GM10266 (cell line): ENCODE measurements at regions not wholly inside any gene's neighbourhood (a gene's known extent, or its start where the extent isn't known, plus 50 kb on each side); places are given as distances from the start of the nearest gene placed in this dataset.

Experiments
- DNase-seq: peaks from one replicate; pipeline ENCODE4 v3.0.0; 2012; ENCODE audit errors: extremely low spot score
- TF ChIP-seq, protein P1 (sequence below): IDR thresholded peaks from 2 replicates; pipeline ENCODE4 v1.5.1; 2012; ENCODE audit warnings: mild to moderate bottlenecking, low read depth; ENCODE audit not compliant: control insufficient read depth, insufficient read depth; ENCODE audit errors: missing control alignments

DNA sequence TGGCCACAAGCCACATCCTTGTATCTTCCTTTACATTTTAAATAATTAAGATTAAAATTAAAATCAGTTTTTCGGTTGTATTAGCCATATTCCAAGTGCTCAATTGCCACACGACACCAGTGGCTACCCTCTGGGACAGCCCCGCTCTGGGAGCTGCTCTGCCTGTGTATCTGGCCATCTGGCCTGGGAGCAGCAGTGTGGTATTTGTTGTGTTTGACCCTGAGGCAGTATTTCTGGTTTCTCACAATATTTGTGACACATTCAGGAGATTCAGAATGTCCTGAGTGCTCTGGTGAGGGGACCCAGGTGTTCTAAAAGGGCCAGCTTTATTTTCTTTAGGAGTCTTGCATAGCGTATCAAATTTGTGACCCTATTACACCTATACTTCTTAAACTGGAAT is 179.0 kb downstream of the SUCLA2 start:
- TF ChIP-seq, protein P1, sequence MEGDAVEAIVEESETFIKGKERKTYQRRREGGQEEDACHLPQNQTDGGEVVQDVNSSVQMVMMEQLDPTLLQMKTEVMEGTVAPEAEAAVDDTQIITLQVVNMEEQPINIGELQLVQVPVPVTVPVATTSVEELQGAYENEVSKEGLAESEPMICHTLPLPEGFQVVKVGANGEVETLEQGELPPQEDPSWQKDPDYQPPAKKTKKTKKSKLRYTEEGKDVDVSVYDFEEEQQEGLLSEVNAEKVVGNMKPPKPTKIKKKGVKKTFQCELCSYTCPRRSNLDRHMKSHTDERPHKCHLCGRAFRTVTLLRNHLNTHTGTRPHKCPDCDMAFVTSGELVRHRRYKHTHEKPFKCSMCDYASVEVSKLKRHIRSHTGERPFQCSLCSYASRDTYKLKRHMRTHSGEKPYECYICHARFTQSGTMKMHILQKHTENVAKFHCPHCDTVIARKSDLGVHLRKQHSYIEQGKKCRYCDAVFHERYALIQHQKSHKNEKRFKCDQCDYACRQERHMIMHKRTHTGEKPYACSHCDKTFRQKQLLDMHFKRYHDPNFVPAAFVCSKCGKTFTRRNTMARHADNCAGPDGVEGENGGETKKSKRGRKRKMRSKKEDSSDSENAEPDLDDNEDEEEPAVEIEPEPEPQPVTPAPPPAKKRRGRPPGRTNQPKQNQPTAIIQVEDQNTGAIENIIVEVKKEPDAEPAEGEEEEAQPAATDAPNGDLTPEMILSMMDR: no peak
- no peak for DNase-seq

DNA sequence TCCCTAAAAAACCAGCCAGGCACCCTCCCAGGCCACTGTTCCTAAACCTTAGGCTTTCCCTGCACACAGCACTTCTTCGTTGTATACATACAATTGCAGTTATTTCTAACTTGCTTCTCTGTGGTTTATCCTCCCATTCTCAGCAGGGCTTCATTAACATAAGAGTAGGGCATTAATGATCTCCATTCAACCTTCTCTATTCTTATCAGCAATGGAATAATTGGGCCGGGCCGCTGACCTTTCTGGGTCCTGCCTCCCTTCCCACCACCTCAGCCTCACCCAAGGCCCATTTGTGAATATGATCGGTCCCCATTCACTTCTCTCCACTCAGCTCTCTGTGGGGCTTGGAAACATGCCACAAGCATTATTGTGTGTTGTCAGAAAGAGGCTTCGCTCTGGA is 184.2 kb downstream of the SUCLA2 start:
- no peak for DNase-seq
- TF ChIP-seq, protein P1: no peak

DNA sequence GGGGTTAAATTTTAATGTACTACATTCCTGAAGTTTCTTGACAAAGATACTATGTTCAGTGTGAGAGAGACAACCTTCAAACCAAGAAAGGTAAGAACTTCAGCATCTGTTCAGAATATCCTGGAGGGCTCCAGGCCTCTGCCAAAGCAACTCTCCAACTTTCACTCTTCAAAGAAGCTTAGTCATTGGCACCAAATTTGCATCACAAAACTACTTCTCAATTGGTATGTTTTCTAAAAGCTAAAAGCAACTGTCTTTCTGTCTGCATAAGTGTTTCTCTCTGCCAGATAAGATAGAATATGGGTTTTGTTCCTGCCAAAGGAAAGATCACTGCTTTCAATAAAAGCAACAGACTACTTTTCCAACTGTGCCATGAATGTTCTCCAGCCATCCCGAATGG is 187.4 kb downstream of the SUCLA2 start:
- no peak for DNase-seq
- TF ChIP-seq, protein P1: no peak

DNA sequence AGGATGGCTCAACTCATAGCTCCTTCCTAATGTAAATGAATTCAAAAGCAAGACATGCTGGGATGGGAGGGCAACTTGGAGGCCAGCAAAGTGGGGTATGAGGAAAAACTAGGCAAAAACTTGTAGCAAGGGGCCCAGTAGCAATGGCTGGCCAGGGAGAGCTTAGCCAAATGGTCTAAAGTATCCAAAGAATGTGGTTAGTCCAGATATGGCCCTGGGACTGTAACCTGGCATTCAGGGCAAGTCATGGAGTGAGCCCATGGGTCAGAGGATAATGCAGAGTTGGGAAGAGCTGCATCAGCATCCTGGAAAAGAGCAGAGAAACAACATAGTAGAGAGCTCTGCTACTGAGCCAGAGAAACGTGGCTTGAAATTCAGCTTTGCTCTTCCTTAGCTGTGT is 191.7 kb downstream of the SUCLA2 start:
- DNase-seq: no peak
- TF ChIP-seq, protein P1: no peak

DNA sequence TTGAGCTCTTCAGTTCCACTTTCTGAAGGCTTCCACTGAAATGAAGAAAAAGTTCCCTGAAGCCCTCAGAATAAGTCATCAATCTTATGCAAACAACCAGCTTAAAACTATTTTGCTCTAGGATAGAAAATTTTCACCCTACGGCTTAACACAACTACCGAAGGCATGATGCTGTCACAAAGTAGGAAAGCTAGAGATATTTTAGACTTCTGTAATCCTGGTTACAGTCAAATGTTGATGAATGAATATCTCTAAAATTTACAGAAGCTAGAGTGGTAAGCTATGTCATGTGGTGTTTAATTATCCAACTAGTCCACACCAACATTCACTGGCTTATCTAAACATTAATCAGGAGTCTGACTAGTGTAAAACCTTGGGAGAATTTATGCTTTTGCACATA is 197.9 kb downstream of the SUCLA2 start:
- DNase-seq: no peak
- TF ChIP-seq, protein P1: no peak

DNA sequence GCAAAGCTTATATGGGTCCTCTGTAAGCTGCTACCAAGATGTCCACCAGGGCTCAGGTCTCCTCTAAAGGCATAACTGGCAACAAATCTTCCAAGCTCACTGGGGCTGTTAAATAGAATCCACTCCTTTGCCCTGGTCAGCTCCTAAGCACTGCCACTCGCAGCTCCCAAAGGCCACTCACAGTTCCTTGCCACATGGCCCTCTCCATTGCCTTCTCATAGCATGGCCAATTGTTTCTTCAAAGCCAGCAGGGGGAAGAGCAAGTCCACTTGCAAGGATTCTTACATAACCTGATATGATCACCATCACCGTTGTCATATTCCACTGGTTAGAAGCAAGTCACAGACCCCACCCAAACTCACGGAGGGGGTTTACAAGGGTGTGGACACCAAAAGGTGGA is 199.5 kb downstream of the SUCLA2 start:
- TF ChIP-seq, protein P1: no peak

DNA sequence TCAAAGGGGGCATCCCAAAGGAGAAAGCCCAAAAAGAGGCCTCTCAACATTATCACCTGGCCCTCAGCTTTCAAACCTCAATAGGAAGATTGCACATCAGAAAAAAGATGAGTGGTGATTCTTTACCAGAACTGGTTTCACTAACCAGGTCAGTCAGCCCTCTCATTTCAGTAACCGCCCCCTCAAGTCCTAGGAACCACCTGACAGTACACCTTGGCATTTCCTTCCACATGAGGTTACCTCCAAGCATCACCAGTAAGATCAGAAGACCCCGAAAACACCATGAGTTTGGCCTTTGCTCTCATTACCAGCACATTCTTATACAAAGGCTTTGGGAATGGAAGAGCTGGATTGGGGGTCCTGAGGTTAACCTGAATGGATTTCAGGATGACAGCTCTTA is 200.5 kb downstream of the SUCLA2 start:
- no peak for DNase-seq
- TF ChIP-seq, protein P1: no peak

More for the DNA sequence above, 199.5 kb downstream of the SUCLA2 start:
- no peak for DNase-seq

DNA sequence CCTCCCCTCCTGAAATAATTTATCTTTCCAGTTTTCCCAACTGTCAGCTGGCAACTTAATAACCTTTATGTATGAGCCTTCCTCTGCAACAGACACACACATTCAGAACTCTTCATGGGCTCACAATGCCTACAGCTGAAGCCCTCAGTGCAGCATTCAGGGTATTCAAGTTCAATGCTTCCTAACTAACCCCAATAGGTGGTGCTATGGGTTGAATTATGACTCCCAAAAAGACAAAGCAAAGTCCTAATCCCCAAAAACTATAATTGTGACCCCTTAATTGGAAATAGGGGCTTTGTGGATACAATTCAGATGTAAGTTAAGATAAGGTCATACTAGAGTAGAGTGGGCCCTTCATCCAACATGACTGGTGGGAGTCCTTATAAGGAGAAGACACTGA is 202.2 kb downstream of the SUCLA2 start:
- TF ChIP-seq, protein P1: peak; percentile 28
- no peak for DNase-seq
